Right lobe of liver (tissue), 4 donors: ENCODE measurements at regions not wholly inside any gene's neighbourhood (a gene's known extent, or its start where the extent isn't known, plus 50 kb on each side); places are given as distances from the start of the nearest gene placed in this dataset.

ENCODE experiments used
- POLR2A ChIP-seq: fragments of 450-650 bp; IDR thresholded peaks from one replicate; pipeline ENCODE4 v1.6.1; 2017; ENCODE audit warnings: antibody characterized with exemption, mild to moderate bottlenecking
- TF ChIP-seq, protein P1 (sequence below), 4 donors: fragments of 200-600 bp in 3 of 4; fragments of 450-650 bp in 1 of 4; IDR thresholded peaks; one replicate each; pipeline versions ENCODE4 v1.5.1 to v1.8.0; 2016 to 2022; ENCODE audit warnings: antibody characterized with exemption in 4 of 4, mild to moderate bottlenecking in 2 of 4
- donor health status: DM: no; HTN: no; CAD: no.
- donor health status: DM: no; HTN: no; CAD: no.
- donor health status: DM: no; HTN: yes; CAD: no.

DNA sequence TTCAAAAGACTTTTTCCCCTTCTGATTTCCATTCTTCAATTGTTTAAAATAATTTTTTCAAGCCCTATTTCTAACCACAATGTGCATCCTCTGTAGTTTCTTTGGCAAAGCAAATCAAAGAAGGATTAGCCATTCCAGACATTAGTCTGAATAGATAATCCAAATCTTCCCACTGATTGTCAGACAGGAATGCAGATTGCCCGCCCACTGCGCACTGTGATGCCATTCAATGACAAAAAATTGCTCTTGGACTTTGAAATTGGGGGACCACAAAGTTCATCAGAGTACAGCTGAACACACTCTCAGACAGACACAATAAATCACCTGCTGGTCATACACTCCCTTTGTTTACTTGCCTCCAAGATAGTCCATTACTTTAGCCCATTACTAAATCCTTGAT, 216.5 kb upstream of the DKK2 start:
- TF ChIP-seq, protein P1, sequence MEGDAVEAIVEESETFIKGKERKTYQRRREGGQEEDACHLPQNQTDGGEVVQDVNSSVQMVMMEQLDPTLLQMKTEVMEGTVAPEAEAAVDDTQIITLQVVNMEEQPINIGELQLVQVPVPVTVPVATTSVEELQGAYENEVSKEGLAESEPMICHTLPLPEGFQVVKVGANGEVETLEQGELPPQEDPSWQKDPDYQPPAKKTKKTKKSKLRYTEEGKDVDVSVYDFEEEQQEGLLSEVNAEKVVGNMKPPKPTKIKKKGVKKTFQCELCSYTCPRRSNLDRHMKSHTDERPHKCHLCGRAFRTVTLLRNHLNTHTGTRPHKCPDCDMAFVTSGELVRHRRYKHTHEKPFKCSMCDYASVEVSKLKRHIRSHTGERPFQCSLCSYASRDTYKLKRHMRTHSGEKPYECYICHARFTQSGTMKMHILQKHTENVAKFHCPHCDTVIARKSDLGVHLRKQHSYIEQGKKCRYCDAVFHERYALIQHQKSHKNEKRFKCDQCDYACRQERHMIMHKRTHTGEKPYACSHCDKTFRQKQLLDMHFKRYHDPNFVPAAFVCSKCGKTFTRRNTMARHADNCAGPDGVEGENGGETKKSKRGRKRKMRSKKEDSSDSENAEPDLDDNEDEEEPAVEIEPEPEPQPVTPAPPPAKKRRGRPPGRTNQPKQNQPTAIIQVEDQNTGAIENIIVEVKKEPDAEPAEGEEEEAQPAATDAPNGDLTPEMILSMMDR (IDR thresholded peaks at IDR 0.05) = no peak
- TF ChIP-seq POLR2A = no peak
